SK-N-SH treated with all-trans-retinoic acid at 6 μM for 48 hours (cell line): ENCODE measurements at regions not wholly inside any gene's neighbourhood (a gene's known extent, or its start where the extent isn't known, plus 50 kb on each side); places are given as distances from the start of the nearest gene placed in this dataset.

Experiments used
- ATAC-seq: fragments of 200-7000 bp; cut with Tn5 transposase; 3 replicates; pipeline ENCODE4 v1.9.1; 2020; ENCODE audit warnings: mild to moderate bottlenecking, moderate library complexity
- BACH2 ChIP-seq: fragments of 250-450 bp; sonication (Bioruptor Pico); IDR thresholded peaks from 2 replicates; pipeline ENCODE4 v1.9.0; 2021; ENCODE audit warnings: mild to moderate bottlenecking, borderline replicate concordance
- CREB5 ChIP-seq: fragments of 250-450 bp; sonication (Bioruptor Pico); IDR thresholded peaks from 2 replicates; pipeline ENCODE4 v1.5.1; 2020; ENCODE audit warnings: low read depth, mild to moderate bottlenecking, moderate library complexity
- CSDC2 ChIP-seq: fragments of 250-450 bp; sonication (Bioruptor Pico); IDR thresholded peaks from 2 replicates; pipeline ENCODE4 v1.5.0; 2020; ENCODE audit warnings: mild to moderate bottlenecking, moderate library complexity
- ESRRG ChIP-seq: fragments of 250-450 bp; sonication (Bioruptor Pico); IDR thresholded peaks from 2 replicates; pipeline ENCODE4 v1.6.1; 2021; ENCODE audit warnings: mild to moderate bottlenecking
- ISL1 ChIP-seq: fragments of 250-450 bp; sonication (Bioruptor Pico); IDR thresholded peaks from 2 replicates; pipeline ENCODE4 v2.1.2; 2022; ENCODE audit warnings: mild to moderate bottlenecking, moderate library complexity
- OSR1 ChIP-seq: fragments of 250-450 bp; sonication (Bioruptor Pico); IDR thresholded peaks from 2 replicates; pipeline ENCODE4 v1.8.0; 2022; ENCODE audit warnings: moderate library complexity, mild to moderate bottlenecking, inconsistent platforms
- PATZ1 ChIP-seq: fragments of 250-450 bp; sonication (Bioruptor Pico); IDR thresholded peaks from 2 replicates; pipeline ENCODE4 v1.8.0; 2020; ENCODE audit warnings: mild to moderate bottlenecking, moderate library complexity, borderline replicate concordance
- POU6F1 ChIP-seq: fragments of 250-450 bp; sonication (Bioruptor Pico); IDR thresholded peaks from 2 replicates; pipeline ENCODE4 v1.8.0; 2021; ENCODE audit warnings: low read depth, mild to moderate bottlenecking, moderate library complexity, borderline replicate concordance
- PPARA ChIP-seq: fragments of 250-450 bp; sonication (Bioruptor Pico); IDR thresholded peaks from 2 replicates; pipeline ENCODE4 v1.5.0; 2020; ENCODE audit warnings: mild to moderate bottlenecking, borderline replicate concordance
- RARB ChIP-seq: fragments of 250-450 bp; sonication (Bioruptor Pico); IDR thresholded peaks from 2 replicates; pipeline ENCODE4 v1.8.0; 2021; ENCODE audit warnings: mild to moderate bottlenecking, moderate library complexity
- SNAI2 ChIP-seq: fragments of 250-450 bp; sonication (Bioruptor Pico); IDR thresholded peaks from 2 replicates; pipeline ENCODE4 v1.5.0; 2020; ENCODE audit warnings: mild to moderate bottlenecking, moderate library complexity
- TCF4 ChIP-seq: fragments of 250-450 bp; sonication (Bioruptor Pico); IDR thresholded peaks from 2 replicates; pipeline ENCODE4 v1.8.0; 2021; ENCODE audit warnings: mild to moderate bottlenecking, moderate library complexity, borderline replicate concordance
- TOX ChIP-seq: fragments of 250-450 bp; sonication (Bioruptor Pico); IDR thresholded peaks from 2 replicates; pipeline ENCODE4 v1.8.0; 2021; ENCODE audit warnings: mild to moderate bottlenecking, moderate library complexity, borderline replicate concordance
- TSHZ2 ChIP-seq: fragments of 250-450 bp; sonication (Bioruptor Pico); IDR thresholded peaks from 2 replicates; pipeline ENCODE4 v1.5.0; 2020; ENCODE audit warnings: mild to moderate bottlenecking, moderate library complexity
- ZC3H10 ChIP-seq: fragments of 250-450 bp; sonication (Bioruptor Pico); IDR thresholded peaks from 2 replicates; pipeline ENCODE4 v1.5.1; 2021; ENCODE audit warnings: mild to moderate bottlenecking, moderate library complexity
- ZFP3 ChIP-seq: fragments of 250-450 bp; sonication (Bioruptor Pico); IDR thresholded peaks from 2 replicates; pipeline ENCODE4 v1.5.0; 2020; ENCODE audit warnings: mild to moderate bottlenecking, moderate library complexity
- ZFP30 ChIP-seq: fragments of 450-650 bp; formaldehyde crosslinking; IDR thresholded peaks from 2 replicates; pipeline ENCODE4 v1.5.0; 2022; ENCODE audit warnings: mild to moderate bottlenecking, moderate library complexity
- ZNF565 ChIP-seq: fragments of 450-650 bp; formaldehyde crosslinking; conservative IDR thresholded peaks from 2 replicates; pipeline ENCODE4 v1.5.0; 2020; ENCODE audit warnings: low read depth, mild to moderate bottlenecking, moderate library complexity
- ZNF70 ChIP-seq: fragments of 450-650 bp; formaldehyde crosslinking; IDR thresholded peaks from 2 replicates; pipeline ENCODE4 v1.5.0; 2020; ENCODE audit warnings: mild to moderate bottlenecking, moderate library complexity
- ZNF8 ChIP-seq: fragments of 450-650 bp; formaldehyde crosslinking; IDR thresholded peaks from 2 replicates; pipeline ENCODE4 v1.5.0; 2020; ENCODE audit warnings: mild to moderate bottlenecking, moderate library complexity

GRCh38 chr2:14301331-14301730, 331.2 kb upstream of the LRATD1 start:
- TF ChIP-seq SNAI2 (CRISPR knock-in tag) (no peak), BACH2 (CRISPR knock-in tag) (no peak), TSHZ2 (CRISPR knock-in tag) (no peak), ZFP3 (CRISPR knock-in tag) (no peak), CREB5 (CRISPR knock-in tag) (no peak), ZC3H10 (no peak), ZNF70 (CRISPR knock-in tag) (no peak)

GRCh38 chr2:14303366-14304115, 329.0 kb upstream of the LRATD1 start:
- no peak for ATAC-seq
- TF ChIP-seq ZNF70 (CRISPR knock-in tag) = no peak
- no peak for TF ChIP-seq ZC3H10
- no peak for TF ChIP-seq CREB5 (CRISPR knock-in tag)

More at GRCh38 chr2:14301331-14301730, 331.2 kb upstream of the LRATD1 start:
- ATAC-seq = no peak

- ATAC-seq = no peak
Measured at GRCh38 chr2:14304326-14304725, 328.2 kb upstream of the LRATD1 start.

GRCh38 chr2:14306268-14306861, 326.2 kb upstream of the LRATD1 start:
- no peak for TF ChIP-seq SNAI2 (CRISPR knock-in tag)
- no peak for TF ChIP-seq ESRRG
- TF ChIP-seq POU6F1 = no peak
- TF ChIP-seq RARB = no peak
- no peak for TF ChIP-seq OSR1 (CRISPR knock-in tag)
- TF ChIP-seq TCF4 (CRISPR knock-in tag) = no peak
- no peak for TF ChIP-seq ZC3H10
- no peak for TF ChIP-seq ZFP30 (CRISPR knock-in tag)
- no peak for TF ChIP-seq ZNF565 (CRISPR knock-in tag)
- TF ChIP-seq TOX (CRISPR knock-in tag) = no peak
- TF ChIP-seq ZNF8 (CRISPR knock-in tag) = no peak
- TF ChIP-seq PPARA (CRISPR knock-in tag) = no peak
- no peak for TF ChIP-seq ZFP3 (CRISPR knock-in tag)
- TF ChIP-seq PATZ1 (CRISPR knock-in tag) = no peak
- no peak for TF ChIP-seq TSHZ2 (CRISPR knock-in tag)
- TF ChIP-seq ISL1 (CRISPR knock-in tag) = no peak
- no peak for TF ChIP-seq BACH2 (CRISPR knock-in tag)
- no peak for TF ChIP-seq CSDC2 (CRISPR knock-in tag)
- no peak for ATAC-seq

More at GRCh38 chr2:14304326-14304725, 328.2 kb upstream of the LRATD1 start:
- no peak for TF ChIP-seq TOX (CRISPR knock-in tag)
- TF ChIP-seq, all 23 proteins: peak for 0
